CD8-positive, alpha-beta memory T cell (primary cell): ENCODE measurements at regions not wholly inside any gene's neighbourhood (a gene's known extent, or its start where the extent isn't known, plus 50 kb on each side); places are given as distances from the start of the nearest gene placed in this dataset.

Source experiments
- CTCF ChIA-PET: fragments of 350-600 bp; sonication (Branson Sonifier 250); formaldehyde crosslinking; loops from one replicate; lab custom pipeline; 2021; ENCODE audit warnings: antibody characterized with exemption; lab: Charles Lee
- POLR2A ChIA-PET: fragments of 350-600 bp; sonication (Branson Sonifier 250); formaldehyde crosslinking; loops from one replicate; lab custom pipeline; 2021; ENCODE audit warnings: antibody characterized with exemption; lab: Charles Lee
- DNase-seq, 5 donors: peaks; one replicate each; pipeline versions ENCODE4 v3.0.0 to v3.0.0-alpha.2; 2020 to 2022; ENCODE audit warnings: mixed read lengths in 1 of 5
- H3K27ac ChIP-seq: one replicate; pipeline ENCODE4 v1.7.0; 2013; ENCODE audit warnings: low read depth, mild to moderate bottlenecking, low read length, moderate library complexity
- H3K27me3 ChIP-seq: 2 replicates; pipeline ENCODE4 v1.7.0; 2013; ENCODE audit warnings: low read length, mild to moderate bottlenecking; ENCODE audit not compliant: insufficient read depth, poor library complexity, severe bottlenecking
- H3K36me3 ChIP-seq: 2 replicates; pipeline ENCODE4 v1.7.0; 2013; ENCODE audit warnings: mild to moderate bottlenecking, low read length, moderate library complexity; ENCODE audit not compliant: insufficient read depth
- H3K4me1 ChIP-seq: 2 replicates; pipeline ENCODE4 v1.7.0; 2013; ENCODE audit warnings: mild to moderate bottlenecking, low read length, moderate library complexity; ENCODE audit not compliant: insufficient read depth
- H3K4me3 ChIP-seq: 2 replicates; pipeline ENCODE4 v1.7.0; 2013; ENCODE audit warnings: mild to moderate bottlenecking, low read length
- H3K9me3 ChIP-seq: 2 replicates; pipeline ENCODE4 v1.7.0; 2013; ENCODE audit warnings: mild to moderate bottlenecking, low read length
- H3K27ac Mint-ChIP-seq, 8 donors: one replicate each; pipeline ENCODE4 v1.8.0; 2020 to 2021; ENCODE audit warnings: mixed read lengths in 8 of 8, mild to moderate bottlenecking in 6 of 8, inconsistent platforms in 3 of 8, moderate library complexity in 3 of 8
- H3K27me3 Mint-ChIP-seq, 2 donors: one replicate each; pipeline ENCODE4 v1.8.0; 2020 to 2021; ENCODE audit warnings: mixed read lengths in 2 of 2, mild to moderate bottlenecking in 1 of 2, moderate library complexity in 1 of 2
- H3K36me3 Mint-ChIP-seq, 3 donors: one replicate each; pipeline ENCODE4 v1.8.0; 2020 to 2021; ENCODE audit warnings: mixed read lengths in 3 of 3, inconsistent platforms in 1 of 3, mild to moderate bottlenecking in 1 of 3
- H3K4me1 Mint-ChIP-seq, 3 donors: one replicate each; pipeline ENCODE4 v1.8.0; 2020 to 2021; ENCODE audit warnings: mixed read lengths in 3 of 3, inconsistent platforms in 1 of 3, mild to moderate bottlenecking in 1 of 3
- H3K4me3 Mint-ChIP-seq, 7 donors: one replicate each; pipeline ENCODE4 v1.8.0; 2020 to 2021; ENCODE audit warnings: mixed read lengths in 7 of 7, mild to moderate bottlenecking in 6 of 7, moderate library complexity in 4 of 7, inconsistent platforms in 2 of 7
- H3K9me3 Mint-ChIP-seq, 5 donors: one replicate each; pipeline ENCODE4 v1.8.0; 2020 to 2022; ENCODE audit warnings: mixed read lengths in 5 of 5, mild to moderate bottlenecking in 3 of 5, moderate library complexity in 2 of 5, inconsistent platforms in 1 of 5

DNA sequence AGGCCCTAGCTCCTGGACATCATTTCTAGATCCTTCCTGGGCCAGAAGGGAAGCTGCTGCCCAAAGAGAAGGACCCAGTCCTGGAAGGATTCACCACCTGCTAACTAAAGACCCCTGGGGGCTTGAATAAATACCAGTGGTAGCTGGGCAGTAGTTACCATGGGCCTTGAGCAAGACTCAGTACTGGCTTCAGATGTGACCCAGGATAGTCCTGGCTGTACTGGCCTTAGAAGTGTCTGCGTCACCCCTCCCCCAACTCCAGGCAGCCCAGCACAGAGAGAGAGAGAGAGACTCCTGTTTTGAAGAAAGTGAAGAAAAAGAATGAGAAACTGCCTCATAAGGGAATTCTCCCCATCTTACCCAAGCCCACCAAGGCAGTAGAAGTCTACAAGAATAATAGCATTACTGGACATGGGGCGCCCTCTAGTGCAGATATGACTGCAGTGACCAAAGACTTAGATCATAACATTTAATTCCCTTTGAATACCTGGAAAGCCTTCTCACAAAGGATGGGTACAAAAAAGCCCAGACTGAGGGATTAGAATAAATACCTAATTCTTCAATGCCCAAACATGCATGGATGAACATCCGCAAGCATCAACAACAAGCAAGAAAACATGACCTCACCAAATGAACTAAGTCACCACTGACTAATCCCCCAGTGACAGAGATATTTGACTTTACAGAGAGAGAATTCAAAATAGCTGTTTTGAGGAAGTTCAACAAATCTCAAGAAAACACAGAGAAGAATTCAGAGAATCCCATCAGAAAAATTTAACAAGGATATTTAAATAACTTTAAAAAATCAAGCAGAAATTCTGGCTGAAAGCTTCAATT, 171.8 kb downstream of the HNRNPD start:
- H3K36me3 ChIP-seq = no peaks in the 10 kb centered on the region
- Mint-ChIP-seq H3K27me3 (peaks cover 7 to 28% of the 10 kb centered on the region in 2 donors), H3K9me3 (peaks cover 0 to 3% (median 0%) of the 10 kb centered on the region in 5 donors), H3K36me3 (no peaks in the 10 kb centered on the region), H3K27ac (no peak overlapping the region), H3K4me3 (no peak overlapping the region), H3K4me1 (no peaks in the 10 kb centered on the region)
- H3K4me1 ChIP-seq = no peaks in the 10 kb centered on the region
- peak; percentile 8 to 59 (median 16) for DNase-seq
- H3K4me3 ChIP-seq = no peak overlapping the region
- CTCF ChIA-PET = interaction anchor here (0.8 to 1.8 kb wide), 12 partner anchors 9 to 803 kb away, joined by 3 to 16 read pairs (median 3); no protein-coding TSS in a partner anchor
- no peaks in the 10 kb centered on the region for H3K9me3 ChIP-seq
- POLR2A ChIA-PET = interaction anchor here (0.6 kb wide), 1 partner anchor 785 kb away, joined by 3 read pairs; no protein-coding TSS in a partner anchor
- no peaks in the 10 kb centered on the region for H3K27me3 ChIP-seq
- H3K27ac ChIP-seq = no peak overlapping the region

DNA sequence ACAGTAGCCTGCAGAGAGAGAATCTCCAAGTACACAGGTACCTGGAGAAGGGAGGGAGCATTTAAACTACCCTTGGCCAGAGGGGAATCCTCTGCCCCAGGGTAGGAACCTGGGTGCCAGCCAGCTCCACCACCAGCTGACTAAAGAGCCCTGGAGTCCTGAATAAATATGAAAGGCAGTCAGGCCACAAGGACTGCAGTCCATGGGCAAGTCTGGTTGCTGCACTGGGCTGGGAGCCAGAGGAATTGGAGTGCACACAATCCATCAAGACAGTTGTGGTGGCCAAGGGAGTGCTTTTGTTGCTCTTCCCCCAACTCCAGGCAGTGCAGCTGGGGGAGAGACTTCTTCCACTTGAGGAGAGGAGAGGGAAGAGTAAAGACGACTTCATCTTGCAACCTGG, 172.5 kb downstream of the HNRNPD start:
- no peaks in the 10 kb centered on the region for H3K9me3 ChIP-seq
- peak overlapping the region in 1 of 8 donors; percentile 34 for H3K27ac Mint-ChIP-seq
- H3K27me3 Mint-ChIP-seq = peaks cover 5 to 21% of the 10 kb centered on the region in 2 donors
- no peak for DNase-seq
- POLR2A ChIA-PET = no interaction called here
- no peak overlapping the region for H3K4me3 Mint-ChIP-seq
- H3K4me3 ChIP-seq = no peak overlapping the region
- no peak overlapping the region for H3K27ac ChIP-seq
- H3K4me1 Mint-ChIP-seq = no peaks in the 10 kb centered on the region
- CTCF ChIA-PET = interaction anchor here (0.8 to 1.8 kb wide), 10 partner anchors 9 to 803 kb away, joined by 3 to 16 read pairs (median 4); no protein-coding TSS in a partner anchor
- no peaks in the 10 kb centered on the region for H3K4me1 ChIP-seq
- H3K36me3 Mint-ChIP-seq = no peaks in the 10 kb centered on the region
- no peaks in the 10 kb centered on the region for H3K9me3 Mint-ChIP-seq
- no peaks in the 10 kb centered on the region for H3K36me3 ChIP-seq
- H3K27me3 ChIP-seq = no peaks in the 10 kb centered on the region

DNA sequence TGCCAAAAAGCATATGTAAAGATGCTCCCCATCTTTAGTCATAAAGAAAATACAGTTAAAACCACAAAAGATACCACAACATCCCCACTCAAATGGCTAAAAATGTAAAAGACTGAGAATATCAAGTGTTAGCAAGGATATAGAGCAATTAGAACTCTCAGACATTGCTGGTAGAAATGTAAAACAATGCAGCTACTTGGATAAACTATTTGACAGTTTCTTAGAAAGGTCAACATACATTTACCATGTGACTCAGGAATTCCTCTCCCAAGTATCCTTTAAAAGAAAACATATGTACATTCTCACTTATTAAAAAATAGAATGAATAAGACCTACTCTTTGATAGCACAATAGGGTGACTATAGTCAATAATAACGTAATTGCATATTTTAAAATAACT, 173.7 kb downstream of the HNRNPD start:
- ChIA-PET CTCF (no interaction called here), POLR2A (no interaction called here)
- H3K36me3 ChIP-seq = no peaks in the 10 kb centered on the region
- DNase-seq = no peak
- no peaks in the 10 kb centered on the region for H3K9me3 Mint-ChIP-seq
- no peaks in the 10 kb centered on the region for H3K36me3 Mint-ChIP-seq
- H3K27ac ChIP-seq = no peak overlapping the region
- no peak overlapping the region for H3K27ac Mint-ChIP-seq
- H3K9me3 ChIP-seq = no peaks in the 10 kb centered on the region
- H3K4me3 Mint-ChIP-seq = no peak overlapping the region
- peaks cover 5 to 17% of the 10 kb centered on the region in 2 donors for H3K27me3 Mint-ChIP-seq
- no peaks in the 10 kb centered on the region for H3K27me3 ChIP-seq
- no peaks in the 10 kb centered on the region for H3K4me1 ChIP-seq
- no peaks in the 10 kb centered on the region for H3K4me1 Mint-ChIP-seq
- no peak overlapping the region for H3K4me3 ChIP-seq

DNA sequence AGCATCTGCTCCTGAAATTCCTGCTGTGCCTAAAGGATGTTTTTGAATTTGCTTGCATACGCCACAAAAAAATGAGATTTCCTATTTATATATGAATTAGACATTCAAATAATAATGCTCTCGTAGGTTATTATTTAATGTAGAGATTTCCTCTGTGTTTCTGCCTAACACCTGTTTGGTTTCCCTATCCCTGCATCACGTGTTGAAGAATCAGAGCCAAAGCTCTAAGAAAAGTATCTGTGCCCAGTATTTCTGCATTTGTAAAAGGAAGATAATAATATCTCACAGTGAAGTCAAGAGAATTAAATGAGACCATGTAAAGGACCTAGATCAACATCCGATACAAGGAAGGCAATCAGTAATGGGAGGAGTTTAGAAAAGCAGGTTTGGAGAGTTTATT, 179.5 kb downstream of the HNRNPD start:
- H3K4me3 ChIP-seq = no peak overlapping the region
- H3K27me3 ChIP-seq = no peaks in the 10 kb centered on the region
- no peak overlapping the region for H3K4me3 Mint-ChIP-seq
- CTCF ChIA-PET = interaction anchor here (1.1 kb wide), 1 partner anchor 70 kb away, joined by 3 read pairs; no protein-coding TSS in a partner anchor
- no peaks in the 10 kb centered on the region for H3K36me3 ChIP-seq
- DNase-seq = no peak
- no peak overlapping the region for H3K27ac Mint-ChIP-seq
- no peaks in the 10 kb centered on the region for H3K4me1 ChIP-seq
- H3K4me1 Mint-ChIP-seq = no peaks in the 10 kb centered on the region
- no peaks in the 10 kb centered on the region for H3K9me3 ChIP-seq
- no peak overlapping the region for H3K27ac ChIP-seq
- H3K9me3 Mint-ChIP-seq = peaks cover 0 to 2% (median 0%) of the 10 kb centered on the region in 5 donors
- POLR2A ChIA-PET = no interaction called here
- no peaks in the 10 kb centered on the region for H3K36me3 Mint-ChIP-seq
- peaks cover 0 to 1% of the 10 kb centered on the region in 2 donors for H3K27me3 Mint-ChIP-seq

DNA sequence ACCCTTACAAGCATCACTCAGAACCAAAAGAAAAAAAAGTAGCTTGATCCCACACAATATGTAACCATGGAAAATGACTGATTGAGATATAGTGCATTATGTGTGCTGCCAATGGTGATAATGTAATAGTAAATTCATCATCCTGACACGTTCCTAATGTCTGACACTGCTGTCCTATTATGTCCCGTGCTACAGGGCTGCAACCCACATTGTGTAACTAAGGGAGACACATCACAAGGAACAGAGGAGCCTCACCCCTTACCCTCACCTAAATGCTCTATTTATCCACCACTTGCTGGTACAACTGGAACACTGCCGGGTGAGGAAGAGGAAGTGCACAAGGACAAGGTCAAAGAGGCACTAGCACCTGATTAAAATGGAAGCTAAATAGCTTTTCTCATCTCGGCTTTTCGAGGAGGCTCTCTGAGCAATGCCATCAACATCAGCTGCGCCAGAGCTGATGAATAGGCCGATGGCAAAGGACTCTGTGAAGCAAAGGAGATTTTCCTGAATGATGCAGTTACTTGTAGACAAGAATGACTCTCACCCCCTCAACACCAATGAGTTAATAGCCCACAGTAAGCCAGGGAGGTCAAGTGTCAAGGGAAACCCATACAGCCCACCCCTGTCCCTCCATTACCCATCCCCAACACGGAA, 181.6 kb downstream of the HNRNPD start:
- Histone ChIP-seq H3K27ac (no peak overlapping the region), H3K27me3 (no peaks in the 10 kb centered on the region), H3K4me3 (no peak overlapping the region), H3K9me3 (no peaks in the 10 kb centered on the region), H3K4me1 (no peaks in the 10 kb centered on the region), H3K36me3 (no peaks in the 10 kb centered on the region)
- Mint-ChIP-seq H3K27me3 (peaks cover 0 to 2% of the 10 kb centered on the region in 2 donors), H3K36me3 (no peaks in the 10 kb centered on the region), H3K27ac (peak overlapping the region in 1 of 8 donors; percentile 86), H3K4me3 (no peak overlapping the region), H3K4me1 (no peaks in the 10 kb centered on the region), H3K9me3 (peaks cover 0 to 8% (median 0%) of the 10 kb centered on the region in 5 donors)
- DNase-seq = no peak
- CTCF ChIA-PET = interaction anchor here (0.7 kb wide), 1 partner anchor 129 kb away, joined by 3 read pairs; no protein-coding TSS in a partner anchor
- POLR2A ChIA-PET = no interaction called here

DNA sequence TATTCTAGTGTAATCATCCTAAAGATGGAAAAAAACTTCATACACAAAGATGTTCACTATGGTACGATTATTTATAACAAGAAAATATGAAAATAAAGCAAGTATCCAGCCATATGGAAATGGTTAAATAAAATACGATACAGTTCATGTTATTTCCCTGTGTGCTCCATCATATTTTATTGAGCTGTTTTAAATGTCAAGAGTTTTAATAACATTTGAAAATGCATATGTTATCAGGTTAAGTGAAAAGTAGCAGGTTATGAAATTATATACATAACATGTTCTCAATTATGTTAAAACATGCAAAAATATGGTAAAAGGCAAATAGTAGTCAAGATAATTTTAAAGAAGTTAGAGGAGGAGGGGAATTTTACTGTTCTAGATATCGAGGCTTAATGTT, 192.0 kb downstream of the HNRNPD start:
- H3K27me3 ChIP-seq = no peaks in the 10 kb centered on the region
- Mint-ChIP-seq H3K9me3 (peaks cover 0 to 8% (median 1%) of the 10 kb centered on the region in 5 donors), H3K4me3 (no peak overlapping the region), H3K27ac (no peak overlapping the region), H3K4me1 (no peaks in the 10 kb centered on the region), H3K36me3 (no peaks in the 10 kb centered on the region), H3K27me3 (peaks cover 0 to 6% of the 10 kb centered on the region in 2 donors)
- H3K36me3 ChIP-seq = no peaks in the 10 kb centered on the region
- H3K27ac ChIP-seq = no peak overlapping the region
- CTCF ChIA-PET = no interaction called here
- no peak overlapping the region for H3K4me3 ChIP-seq
- H3K4me1 ChIP-seq = no peaks in the 10 kb centered on the region
- no peak for DNase-seq
- no peaks in the 10 kb centered on the region for H3K9me3 ChIP-seq
- POLR2A ChIA-PET = no interaction called here

DNA sequence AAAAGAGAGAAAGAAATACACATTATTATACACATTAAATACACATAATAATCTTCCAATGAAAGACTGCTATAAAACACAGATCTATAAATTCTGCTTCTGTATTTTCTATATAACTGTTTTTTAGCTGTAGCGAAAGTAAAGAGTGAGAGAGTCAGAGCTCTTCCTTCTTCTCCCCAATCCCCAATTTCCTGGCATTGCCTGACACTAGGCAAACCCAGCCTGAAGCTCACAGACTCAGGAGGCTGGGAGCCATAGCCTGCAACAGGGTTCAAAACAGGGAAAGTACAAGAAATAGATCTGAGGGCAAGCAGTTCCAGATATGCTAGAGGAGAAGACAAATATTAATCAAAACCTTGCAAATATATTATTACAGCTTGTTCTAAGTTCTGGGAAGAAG, 201.6 kb downstream of the HNRNPD start:
- CTCF ChIA-PET = no interaction called here
- POLR2A ChIA-PET = no interaction called here
- no peak for DNase-seq
- H3K9me3 Mint-ChIP-seq = peaks cover 0 to 10% (median 3%) of the 10 kb centered on the region in 5 donors
- H3K4me3 Mint-ChIP-seq = no peak overlapping the region
- no peaks in the 10 kb centered on the region for H3K36me3 Mint-ChIP-seq
- Histone ChIP-seq H3K27me3 (no peaks in the 10 kb centered on the region), H3K9me3 (no peaks in the 10 kb centered on the region), H3K27ac (no peak overlapping the region), H3K4me1 (no peaks in the 10 kb centered on the region), H3K36me3 (no peaks in the 10 kb centered on the region), H3K4me3 (no peak overlapping the region)
- peaks cover 0 to 4% of the 10 kb centered on the region in 2 donors for H3K27me3 Mint-ChIP-seq
- H3K4me1 Mint-ChIP-seq = no peaks in the 10 kb centered on the region
- H3K27ac Mint-ChIP-seq = peak overlapping the region in 1 of 8 donors; percentile 4
